ENCODE measurements at regions not wholly inside any gene's neighbourhood (a gene's known extent, or its start where the extent isn't known, plus 50 kb on each side); places are given as distances from the start of the nearest gene placed in this dataset.

GRCh38 chr13:20313896-20314295, 81.8 kb upstream of the GJB6 start:
- no peak for TF ChIP-seq POLR2AphosphoS5 (IDR thresholded peaks at IDR 0.05)
- TF ChIP-seq, protein P1, sequence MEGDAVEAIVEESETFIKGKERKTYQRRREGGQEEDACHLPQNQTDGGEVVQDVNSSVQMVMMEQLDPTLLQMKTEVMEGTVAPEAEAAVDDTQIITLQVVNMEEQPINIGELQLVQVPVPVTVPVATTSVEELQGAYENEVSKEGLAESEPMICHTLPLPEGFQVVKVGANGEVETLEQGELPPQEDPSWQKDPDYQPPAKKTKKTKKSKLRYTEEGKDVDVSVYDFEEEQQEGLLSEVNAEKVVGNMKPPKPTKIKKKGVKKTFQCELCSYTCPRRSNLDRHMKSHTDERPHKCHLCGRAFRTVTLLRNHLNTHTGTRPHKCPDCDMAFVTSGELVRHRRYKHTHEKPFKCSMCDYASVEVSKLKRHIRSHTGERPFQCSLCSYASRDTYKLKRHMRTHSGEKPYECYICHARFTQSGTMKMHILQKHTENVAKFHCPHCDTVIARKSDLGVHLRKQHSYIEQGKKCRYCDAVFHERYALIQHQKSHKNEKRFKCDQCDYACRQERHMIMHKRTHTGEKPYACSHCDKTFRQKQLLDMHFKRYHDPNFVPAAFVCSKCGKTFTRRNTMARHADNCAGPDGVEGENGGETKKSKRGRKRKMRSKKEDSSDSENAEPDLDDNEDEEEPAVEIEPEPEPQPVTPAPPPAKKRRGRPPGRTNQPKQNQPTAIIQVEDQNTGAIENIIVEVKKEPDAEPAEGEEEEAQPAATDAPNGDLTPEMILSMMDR (IDR thresholded peaks at IDR 0.05) = no peak
- TF ChIP-seq POLR2A (IDR thresholded peaks at IDR 0.05) = no peak
- no peak for TF ChIP-seq EP300 (IDR thresholded peaks at IDR 0.05)
